ENCODE measurements at regions not wholly inside any gene's neighbourhood (a gene's known extent, or its start where the extent isn't known, plus 50 kb on each side); places are given as distances from the start of the nearest gene placed in this dataset.

DNA sequence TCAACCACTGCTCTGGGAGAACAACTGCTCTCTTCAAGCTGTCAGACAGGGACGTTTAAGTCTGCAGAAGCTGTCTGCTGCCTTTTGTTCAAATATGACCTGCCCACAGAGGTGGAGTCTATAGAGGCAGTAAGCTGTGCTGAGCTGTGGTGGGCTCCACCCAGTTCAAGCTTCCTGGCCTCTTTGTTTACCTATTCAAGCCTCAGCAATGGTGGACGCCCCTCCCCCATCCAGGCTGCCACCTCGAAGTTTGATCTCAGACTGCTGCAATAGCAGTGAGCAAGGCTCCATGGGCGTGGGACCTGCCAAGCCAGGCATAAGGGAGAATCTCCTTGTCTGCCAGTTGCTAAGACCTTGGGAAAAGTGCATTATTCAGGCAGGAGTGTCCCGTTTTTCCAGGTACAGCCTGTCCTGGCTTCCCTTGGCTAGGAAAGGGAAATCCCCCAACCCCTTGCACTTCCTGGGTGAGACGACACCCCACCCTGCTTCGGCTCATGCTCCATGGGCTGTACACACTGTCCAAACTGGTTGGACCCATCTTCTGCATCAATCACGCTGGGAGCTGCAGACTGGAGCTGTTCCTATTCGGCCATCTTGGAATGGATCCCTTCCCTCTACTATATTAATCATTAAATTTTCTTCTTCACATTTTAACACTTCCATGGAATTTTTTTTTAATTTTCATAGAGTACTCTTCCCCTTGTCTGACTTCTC is 167.0 kb upstream of the UBE2E2 start:
- no peak for FAIRE-seq

DNA sequence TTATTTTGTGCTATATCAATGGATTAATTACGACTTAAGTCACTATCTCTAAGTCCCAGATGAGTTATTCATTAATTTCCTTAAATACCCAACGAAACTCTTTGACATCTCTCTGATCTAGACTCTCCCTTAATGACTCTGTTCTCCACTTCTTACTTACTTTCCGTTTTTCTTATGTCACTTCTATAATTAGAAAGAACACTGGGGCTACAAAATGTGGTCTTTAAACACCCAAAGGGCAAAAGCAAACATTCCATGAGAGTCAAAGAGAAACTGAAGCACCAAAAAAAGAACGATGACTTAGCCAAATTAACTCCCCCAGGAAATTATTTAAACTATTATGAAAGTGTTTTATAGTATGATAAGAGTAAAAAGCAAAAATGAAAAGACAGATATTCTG is 166.4 kb upstream of the UBE2E2 start:
- FAIRE-seq: no peak

DNA sequence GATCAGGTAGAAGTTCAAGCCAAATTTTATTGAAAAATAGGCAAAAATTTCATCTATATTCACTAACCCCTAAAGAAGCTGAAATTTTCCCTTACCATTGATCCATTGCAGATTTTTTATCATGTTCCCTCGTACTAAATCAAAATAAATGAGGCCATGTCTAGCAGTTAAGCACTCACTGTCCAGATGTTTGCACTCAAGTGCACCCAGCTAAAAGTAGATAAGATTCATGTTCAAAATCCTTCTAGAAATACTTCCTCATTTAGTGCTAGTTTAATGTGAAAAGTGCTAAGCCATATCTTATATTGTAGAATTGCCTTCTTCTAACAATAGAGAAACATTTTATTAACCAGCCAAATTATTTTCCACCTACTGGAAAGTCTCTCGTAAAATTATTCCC is 164.7 kb upstream of the UBE2E2 start:
- FAIRE-seq: no peak

DNA sequence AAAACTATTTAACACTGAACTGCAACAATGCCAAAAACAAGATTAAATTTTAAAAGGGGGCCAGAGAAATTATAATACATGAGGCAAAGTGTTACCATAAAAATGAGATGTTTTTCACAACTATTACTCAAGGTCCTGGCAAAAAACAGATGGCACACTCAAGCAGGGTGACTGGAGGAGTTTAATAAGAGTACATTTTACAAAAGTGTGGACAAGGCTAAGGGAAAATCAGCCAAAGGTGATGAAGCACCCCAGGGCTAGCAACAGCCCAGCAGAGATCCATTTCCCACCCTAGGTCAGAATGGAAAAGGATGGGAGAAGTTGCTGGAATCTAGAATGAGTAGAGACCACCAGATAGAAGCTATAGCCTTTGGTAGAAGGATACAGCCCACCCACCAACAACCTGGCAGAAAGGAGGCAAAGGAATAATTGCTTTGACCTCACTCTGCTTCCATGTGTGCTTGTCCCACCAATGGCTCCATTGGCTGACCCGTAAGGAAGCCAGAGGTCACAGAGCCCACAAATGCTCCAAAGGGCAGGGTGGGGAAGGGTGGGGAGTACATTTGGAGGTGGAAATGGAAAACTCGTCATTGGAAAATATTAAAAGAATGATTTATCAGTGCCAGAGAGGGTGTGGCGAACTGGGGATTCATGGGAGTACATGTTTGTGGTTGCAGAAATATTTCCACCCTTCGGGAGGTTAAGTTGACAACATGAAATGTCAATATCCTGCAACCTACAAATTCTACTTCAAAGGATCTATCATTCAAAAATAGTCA is 161.0 kb upstream of the UBE2E2 start:
- no peak for FAIRE-seq

DNA sequence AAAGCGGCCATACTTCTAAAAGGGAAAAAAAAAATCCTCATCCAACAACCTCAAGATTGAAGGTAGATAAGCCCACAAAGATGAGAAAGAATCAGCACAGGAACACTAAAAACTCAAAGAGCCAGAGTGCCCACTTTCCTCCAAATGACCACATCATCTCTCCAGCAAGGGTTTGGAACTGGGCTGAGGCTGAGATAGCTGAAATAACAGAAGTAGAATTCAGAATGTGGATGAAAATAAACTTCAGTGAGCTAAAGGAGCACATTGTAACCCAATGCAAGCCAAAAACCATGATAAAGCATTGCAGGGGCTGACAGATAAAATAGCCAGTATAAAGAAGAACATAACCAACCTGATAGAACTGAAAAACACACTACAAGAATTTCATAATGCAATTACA is 158.7 kb upstream of the UBE2E2 start:
- FAIRE-seq: no peak

DNA sequence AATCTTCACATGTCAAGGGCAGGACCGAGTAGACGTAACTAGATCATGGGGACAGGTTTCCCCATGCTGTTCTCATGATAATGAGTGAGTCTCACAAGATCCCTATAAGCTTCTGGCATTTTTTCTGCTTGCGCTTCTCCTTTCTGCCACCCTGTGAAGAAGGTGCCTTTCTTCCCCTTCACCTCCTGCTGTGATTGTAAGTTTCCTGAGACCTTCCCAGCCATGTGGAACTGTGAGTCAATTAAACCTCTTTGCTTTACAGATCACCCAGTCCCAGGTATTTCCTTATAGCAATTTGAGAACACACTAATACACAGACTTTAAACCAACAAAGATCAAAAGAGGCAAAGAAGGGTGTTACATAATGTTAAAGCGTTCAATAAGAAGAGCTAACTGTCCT is 156.6 kb upstream of the UBE2E2 start:
- no peak for FAIRE-seq

DNA sequence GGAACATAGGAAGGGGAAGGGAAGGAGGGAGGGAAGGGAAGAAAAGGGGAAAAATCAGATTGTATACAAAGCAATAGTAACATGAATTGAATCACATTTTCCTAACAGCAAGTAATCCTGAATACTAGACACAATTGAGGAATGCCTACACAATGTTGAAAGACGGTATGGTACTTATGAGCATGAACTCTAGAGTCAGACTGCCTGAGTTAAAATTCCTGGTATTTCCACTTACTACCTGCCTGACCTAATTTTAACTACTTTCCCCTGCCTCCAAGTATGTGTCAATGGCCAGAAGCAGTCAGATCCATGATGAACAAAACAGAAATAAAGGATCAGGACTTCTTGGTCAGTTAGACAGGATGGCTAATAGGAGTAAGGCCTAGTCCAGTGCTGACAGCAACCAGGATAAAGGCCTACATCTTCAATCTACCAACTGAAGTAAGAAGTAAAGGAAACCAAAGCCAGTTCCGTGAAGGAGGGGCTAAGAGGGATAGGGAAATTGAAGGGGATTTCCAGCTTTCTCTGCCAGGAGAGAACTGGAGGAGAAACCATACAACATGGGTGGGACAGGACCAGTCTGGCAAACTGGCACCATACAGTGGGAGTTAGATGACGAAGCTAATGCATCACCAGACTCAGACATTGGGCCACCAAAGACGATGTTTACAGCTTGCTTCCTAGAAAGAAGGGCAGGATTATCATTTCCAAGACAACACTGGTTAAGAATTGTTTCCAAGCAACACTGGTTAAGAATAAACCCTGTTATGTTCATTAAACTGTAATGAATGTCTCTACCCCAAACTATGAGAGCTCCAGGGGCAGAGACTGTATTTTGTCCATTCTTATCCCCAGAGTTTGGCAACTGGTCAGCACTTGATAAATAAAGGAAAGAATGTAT is 151.6 kb upstream of the UBE2E2 start:
- FAIRE-seq: no peak

DNA sequence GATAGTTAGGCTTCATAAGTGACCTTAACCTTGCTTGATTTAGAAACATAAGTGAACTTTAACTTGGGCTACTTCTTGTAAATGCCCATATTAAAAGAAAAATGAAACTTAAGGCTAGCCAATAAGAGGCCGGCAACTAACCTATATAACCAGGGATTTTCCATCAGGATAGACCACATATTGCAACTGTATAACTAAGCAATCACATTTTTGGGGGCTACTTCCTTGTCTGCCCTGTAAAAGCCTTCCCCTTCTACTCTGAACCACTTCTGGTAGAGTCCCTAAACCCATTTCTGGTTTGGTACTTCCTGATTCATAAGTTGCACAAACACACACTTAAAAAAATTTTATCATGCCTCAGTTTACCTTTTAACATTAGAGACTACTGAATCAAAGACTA is 150.9 kb upstream of the UBE2E2 start:
- no peak for FAIRE-seq

DNA sequence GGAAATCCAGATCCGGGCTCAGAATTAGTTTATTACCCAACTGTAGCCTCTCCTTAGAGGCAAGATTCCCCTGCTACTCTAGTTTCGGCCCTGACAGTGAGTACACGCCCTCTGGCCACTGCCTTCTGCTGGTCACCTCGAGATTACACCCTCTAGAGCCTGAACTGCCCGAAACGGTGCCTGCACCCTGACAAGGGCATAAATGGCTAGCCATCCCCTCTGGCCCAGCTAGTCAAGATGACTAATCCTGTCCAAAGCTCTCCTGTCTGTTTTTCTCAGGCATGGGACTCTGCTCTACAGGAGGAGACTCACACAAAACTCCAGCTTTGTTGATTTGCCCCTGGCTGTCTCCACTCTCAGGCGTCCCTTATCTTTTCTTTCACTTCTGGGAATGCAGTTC is 150.5 kb upstream of the UBE2E2 start:
- FAIRE-seq: no peak

DNA sequence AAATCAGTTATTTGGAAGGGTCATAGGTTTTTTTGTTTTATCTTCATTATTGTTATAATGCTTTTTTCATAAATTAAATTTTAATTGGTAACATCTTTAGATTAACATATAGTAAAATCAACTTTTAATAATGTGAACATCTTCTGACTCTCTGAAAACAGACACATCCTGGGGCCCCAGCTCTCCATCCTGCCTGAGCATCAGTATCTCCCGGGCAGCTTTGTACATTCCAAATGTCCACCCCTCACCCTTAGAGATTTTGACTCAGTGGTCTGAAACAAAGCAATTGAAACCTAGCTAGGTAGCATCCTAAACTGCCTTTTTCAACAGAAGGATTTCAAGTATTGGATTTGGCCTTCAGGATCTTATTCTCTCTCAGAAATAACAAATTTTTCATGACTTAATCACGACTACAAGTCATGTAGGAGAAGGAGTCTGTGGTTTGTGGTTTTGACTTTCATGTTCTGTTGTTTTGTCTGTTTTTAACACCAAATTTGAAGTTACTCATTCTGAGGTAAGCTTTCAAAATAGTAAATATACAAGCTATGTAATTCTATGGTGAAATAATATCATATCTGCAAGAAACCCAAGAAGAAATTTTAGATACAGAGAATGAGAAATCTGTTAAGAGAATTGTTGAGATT is 147.3 kb upstream of the UBE2E2 start:
- no peak for FAIRE-seq

DNA sequence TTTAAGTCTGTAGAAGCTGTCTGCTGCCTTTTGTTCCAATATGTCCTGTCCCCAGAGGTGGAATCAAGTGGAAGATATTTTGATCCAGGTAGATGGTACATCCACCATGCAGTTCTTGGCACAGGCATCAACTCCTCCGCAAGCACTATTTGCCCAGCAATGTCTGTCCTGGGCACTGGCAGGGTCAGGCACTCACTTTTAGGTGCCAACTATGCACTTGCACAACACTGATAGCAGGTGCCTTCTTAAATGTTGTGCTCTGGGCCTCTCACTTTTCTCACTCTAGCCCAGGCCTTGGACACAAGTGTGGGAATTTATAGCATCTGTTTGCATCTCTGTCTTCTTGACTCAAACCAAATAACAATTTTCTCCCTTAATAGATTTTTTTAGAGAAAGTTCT is 140.5 kb upstream of the UBE2E2 start:
- FAIRE-seq: no peak

DNA sequence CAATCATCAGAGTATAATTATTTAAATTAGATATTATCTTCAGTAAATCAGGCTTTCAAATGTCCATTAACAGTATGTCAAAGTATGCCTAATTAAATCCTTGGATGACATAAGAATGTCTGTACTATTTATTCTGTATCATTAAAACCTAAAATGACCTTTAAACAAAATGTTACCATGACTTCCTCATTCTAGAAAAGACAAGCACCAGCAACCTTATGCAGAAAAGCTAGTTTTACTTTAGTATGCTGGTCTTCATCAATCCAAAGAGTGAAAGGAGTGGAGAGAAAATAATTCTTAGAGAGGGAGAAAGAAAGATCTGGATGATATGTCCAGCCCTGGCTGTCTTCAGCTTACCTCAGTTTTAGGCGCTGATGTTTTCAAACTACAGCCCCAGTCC is 140.1 kb upstream of the UBE2E2 start:
- no peak for FAIRE-seq

DNA sequence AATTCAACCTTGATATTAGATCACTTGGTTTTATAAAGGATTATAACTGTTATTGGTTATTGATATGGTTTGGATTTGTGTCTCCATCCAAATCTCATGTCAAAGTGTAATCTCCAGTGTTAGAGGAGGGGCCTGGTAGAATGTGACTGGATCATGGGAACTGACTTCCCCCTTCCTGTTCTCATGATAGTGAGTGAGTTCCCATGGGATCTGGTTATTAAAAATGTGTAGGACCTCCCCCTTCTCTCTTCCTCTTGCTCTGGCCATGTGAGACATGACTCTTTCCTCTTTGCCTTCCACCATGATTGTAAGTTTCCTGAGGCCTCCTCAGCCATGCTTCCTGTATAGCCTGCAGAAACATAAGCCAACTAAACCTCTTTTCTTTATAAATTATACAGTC is 136.0 kb upstream of the UBE2E2 start:
- FAIRE-seq: no peak

DNA sequence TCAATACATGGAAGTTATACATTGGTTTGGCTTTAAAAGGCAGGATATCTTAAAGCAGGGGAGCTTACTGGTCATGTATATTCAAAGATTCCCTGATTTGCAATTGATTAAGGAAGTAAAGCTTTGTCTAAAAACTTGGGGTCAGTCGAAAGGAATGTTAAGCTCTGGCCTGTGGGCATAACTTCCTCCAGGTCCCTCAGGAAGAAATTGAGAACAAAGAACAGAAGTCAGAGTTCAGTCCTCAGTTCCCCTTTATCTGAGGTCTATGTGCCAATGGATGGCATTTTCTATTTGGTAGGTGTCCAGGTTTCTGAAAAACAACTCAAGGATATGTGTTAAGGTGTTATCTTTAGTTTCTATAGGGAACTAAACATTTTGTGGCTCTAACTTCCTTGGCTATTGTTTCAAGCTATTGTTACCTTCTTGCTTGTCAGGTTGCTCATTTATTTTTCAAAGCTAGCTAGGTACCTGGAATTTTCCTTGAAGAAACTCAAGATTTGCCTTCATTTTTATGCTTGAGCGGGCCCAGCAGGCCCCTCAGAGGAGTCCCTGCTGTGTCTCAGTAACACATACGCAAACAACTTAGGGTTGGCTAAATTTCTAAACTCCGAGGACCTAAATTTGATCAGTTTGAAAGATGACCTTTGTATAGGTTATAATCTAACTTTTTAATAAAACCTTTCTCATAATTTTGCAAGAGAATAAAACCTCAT is 135.0 kb upstream of the UBE2E2 start:
- no peak for FAIRE-seq

DNA sequence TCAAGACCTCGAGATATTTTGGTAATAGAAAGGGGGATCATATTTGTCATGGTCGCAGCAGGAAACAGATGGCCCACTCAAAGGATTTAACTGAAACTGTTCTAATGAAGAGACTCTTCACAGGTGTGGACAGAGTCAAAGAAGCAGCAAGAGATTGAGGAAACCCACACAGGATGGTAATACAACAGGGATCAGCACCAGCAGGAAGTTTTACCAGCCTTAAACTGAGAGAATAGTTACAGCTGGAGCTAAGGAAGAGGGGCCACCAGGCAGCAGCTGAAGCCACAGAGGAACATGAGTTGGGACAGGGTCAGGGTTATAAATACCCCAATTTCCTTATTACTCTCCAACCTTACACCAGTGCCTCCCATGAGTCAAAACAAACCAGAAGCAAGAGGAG is 131.8 kb upstream of the UBE2E2 start:
- no peak for FAIRE-seq

DNA sequence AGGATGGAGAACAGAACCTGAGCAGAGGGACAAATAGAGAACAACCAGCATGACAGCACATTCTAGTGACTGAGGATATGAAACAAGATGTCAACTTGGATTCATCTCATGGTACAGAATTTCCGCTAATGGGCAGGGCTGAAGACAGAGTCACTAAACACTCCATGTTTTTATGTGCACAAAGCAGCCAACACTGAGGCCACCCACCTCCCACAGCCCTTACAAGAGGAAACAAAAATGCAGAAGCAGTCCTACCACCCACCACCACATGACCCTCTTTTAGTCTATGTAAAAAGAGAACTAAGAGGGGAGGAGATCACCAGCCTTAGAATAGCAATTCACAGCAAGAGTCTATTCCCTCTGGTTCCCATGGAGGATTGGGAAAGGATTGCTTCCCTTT is 131.4 kb upstream of the UBE2E2 start:
- FAIRE-seq: no peak

DNA sequence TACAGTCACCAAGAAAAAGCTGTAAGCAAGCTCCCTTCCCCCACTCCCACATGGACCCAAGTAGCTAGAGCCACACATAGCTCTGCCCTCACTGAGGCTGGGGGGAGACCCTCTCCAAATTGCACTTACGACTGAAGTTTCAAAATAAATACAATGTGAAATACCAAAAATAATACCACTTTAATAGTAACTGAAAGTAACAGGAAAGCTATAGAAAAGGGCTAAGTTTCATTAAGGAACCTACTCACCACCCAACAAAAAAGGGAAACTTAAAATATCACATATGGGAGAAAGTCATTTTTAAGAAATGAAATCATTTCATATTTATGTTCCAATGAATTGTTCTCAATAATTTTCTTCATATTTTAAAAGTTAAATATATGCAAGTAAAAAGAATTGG is 130.4 kb upstream of the UBE2E2 start:
- no peak for FAIRE-seq

DNA sequence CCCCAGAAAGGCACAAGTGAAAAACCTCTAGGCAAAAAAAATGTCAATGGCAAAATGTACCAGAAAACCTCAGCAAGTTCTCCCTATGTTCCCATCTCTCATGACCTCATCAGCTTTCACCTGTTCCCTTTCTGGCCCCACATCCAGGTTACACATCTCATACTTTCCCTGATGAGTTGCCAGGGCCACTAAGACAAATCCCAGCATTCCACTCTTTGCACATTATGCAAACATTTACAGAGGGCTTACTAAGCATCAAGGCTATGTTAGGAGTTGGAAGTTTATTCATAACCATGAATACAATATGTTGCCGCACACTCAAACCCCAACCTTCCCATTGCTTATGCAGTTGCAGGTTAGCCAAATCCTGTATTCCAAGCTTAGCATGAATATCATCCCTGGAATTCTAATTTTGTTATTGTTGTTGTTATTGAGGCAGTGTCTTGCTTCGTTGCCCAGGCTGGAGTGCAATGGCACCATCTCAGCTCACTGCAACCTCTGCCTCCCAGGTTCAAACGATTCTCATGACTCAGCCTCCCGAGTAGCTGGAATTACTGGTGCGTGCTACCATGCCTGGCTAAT is 129.3 kb upstream of the UBE2E2 start:
- no peak for FAIRE-seq

DNA sequence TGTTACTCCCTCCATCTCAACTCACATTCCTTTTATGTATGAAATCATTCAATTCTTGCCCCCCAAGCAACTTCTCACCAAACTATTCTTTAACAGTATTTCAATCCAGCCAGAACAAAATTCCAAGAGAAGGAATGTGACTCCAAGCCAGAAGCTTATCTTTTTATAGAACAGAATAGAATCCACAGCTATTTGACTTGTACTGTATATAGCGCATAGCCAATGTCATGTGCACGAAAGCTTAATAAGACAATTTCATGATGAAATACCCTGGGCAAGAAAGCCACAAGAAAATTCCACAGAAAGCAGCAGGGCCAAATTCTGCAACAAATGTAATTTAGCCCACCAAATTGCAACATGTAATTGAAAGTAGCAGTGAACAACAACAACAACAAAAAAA is 127.6 kb upstream of the UBE2E2 start:
- FAIRE-seq: no peak

DNA sequence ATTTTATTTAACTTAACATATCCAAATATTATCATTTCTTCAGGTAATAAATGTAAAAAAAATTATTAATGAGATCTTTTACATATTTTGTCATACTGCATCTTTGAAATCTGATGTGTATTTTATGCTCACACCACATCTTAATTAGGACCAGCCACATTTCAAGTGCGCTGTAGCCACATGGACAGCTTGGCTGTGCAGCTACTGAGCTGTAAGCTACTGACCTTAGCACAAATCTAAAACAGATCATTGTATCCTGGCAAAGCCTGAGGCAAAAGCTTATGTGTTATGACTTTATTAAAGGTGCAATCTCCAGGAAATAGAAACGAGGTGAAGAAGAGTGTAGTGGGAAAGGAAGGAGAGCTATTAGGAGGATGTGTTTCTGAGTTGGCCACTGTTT is 126.7 kb upstream of the UBE2E2 start:
- no peak for FAIRE-seq

DNA sequence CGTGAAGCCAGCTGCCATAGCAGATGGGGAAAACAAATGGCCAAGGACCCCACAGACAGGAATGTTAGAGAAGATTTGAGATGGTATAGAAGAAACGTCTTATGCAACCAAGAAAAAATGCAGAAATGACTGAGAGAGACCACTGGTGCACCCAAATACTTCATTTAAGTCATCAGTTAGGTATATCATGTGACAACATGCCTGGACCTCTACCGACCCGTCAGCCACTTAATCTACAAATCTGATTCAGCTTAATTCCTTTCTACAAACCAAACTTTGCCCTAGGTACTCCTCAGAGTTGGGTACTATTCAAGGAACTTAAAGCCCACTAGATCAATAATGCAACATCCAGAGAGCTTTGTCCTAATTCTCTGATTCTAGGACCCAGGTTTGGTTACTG is 126.0 kb upstream of the UBE2E2 start:
- no peak for FAIRE-seq

DNA sequence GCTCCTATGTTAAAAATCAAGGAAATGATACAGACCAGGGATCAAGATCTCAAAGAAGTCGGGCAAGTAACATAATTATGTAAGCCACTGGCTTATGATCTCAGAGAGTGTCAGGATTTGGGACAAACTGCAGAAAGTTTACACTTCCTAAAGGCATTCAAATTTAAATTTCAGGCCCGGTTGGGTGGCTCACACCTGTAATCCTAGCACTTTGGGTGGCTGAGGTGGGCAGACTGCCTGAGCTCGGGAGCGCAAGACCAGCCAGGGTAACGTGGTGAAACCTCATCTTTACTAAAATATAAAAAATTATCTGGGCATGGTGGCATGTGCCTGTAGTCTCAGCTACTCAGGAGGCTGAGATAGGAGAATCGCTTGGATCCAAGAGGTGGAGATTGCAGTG is 124.4 kb upstream of the UBE2E2 start:
- FAIRE-seq: no peak
